Mammary epithelial cell (primary cell): ENCODE measurements at regions not wholly inside any gene's neighbourhood (a gene's known extent, or its start where the extent isn't known, plus 50 kb on each side); places are given as distances from the start of the nearest gene placed in this dataset.

Source experiments
- CTCF ChIP-seq, 2 donors: IDR thresholded peaks in 1 of 2; conservative IDR thresholded peaks in 1 of 2; 2 replicates each; pipeline ENCODE4 v1.5.1; 2011 to 2012; ENCODE audit warnings: inconsistent platforms in 2 of 2, low read length in 2 of 2, mild to moderate bottlenecking in 2 of 2, control low read depth in 1 of 2, low read depth in 1 of 2; ENCODE audit not compliant: insufficient read depth in 1 of 2; ENCODE audit errors: extremely low read depth in 1 of 2
- EZH2 ChIP-seq: IDR thresholded peaks from 2 replicates; pipeline ENCODE4 v1.6.1; 2012; ENCODE audit warnings: low read length, inconsistent platforms, borderline replicate concordance

DNA sequence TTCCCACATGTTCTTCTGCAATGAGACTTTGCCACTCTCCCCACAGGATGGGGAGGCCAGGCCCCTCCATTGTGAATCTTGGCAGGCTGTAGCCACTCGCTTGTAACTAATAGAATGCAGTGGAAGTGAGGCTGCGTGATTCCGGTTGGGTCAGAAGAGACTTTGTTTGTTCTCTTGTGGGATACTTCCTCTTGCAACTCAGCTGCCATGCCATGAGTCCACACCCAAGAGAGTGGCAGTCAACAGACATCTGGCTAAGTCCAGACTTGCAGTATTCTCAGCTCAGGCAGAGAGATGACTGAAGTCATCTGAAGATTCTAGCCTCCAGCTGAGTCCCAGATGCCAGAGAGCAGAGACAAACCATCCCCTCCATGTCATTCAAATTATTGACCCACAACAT is 153.4 kb upstream of the GDF10 start:
- TF ChIP-seq EZH2: no peak
- TF ChIP-seq CTCF (conservative IDR thresholded peaks at IDR 0.05 in 1 of 2, IDR thresholded peaks at IDR 0.05 in 1 of 2; ENCODE audit: extremely low read depth in 1 of 2, insufficient read depth in 1 of 2, low read depth in 1 of 2, low read length in 2 of 2): no peak
